Ureter (tissue), 1 donor: ENCODE measurements at regions not wholly inside any gene's neighbourhood (a gene's known extent, or its start where the extent isn't known, plus 50 kb on each side); places are given as distances from the start of the nearest gene placed in this dataset.

ENCODE experiments used
- DNase-seq: peaks from one replicate; pipeline ENCODE4 v3.0.0-alpha.2; 2020; ENCODE audit warnings: low spot score
- donor health status: DM: yes; HTN: yes; CAD: no.

DNA sequence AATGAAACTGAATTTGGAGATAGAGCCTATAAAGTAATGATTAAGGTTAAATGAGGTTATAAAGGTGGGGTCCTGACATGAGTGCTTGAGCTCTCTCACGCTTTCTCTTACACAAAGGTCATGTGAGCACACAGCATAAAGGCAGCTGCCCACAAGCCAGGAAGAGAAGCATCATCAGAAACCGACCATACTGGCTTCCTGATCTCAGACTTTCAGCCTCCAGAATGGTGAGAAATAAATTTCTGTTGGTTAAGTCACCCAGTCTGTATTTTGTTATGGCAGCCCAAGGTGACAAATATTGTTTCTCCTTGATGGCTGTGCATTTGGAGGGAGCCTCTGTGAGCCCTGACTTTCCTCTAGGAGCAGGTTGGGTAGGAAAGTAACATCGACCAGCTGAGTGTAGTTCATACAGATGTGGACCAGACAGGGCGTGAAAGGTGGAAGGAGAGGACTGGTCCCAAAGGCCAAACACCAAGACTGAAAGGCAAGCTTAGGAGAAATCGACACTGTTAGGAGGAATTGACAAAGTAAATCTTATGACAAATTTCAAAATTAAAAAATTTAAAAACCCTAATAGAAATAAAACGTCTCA, 97.6 kb upstream of the SLC38A2 start:
- no peak for DNase-seq

DNA sequence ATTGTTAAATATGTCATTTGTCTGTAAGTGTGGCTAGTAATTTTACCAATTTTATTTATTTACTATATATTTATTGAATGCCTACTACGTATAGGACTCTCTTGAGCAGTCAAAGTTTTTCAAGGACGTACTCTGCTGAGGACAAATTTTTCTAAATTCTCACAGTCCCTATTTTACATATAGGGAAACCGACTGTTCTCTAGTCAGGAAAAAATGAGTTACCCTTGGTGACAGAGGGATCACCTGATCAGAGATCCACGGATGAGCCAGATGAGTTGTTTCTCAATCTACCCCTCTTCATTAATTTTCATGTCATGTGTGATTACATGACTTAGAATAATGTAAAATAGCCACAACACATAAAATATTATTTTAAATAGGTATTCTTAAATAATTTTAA, 96.2 kb upstream of the SLC38A2 start:
- no peak for DNase-seq

DNA sequence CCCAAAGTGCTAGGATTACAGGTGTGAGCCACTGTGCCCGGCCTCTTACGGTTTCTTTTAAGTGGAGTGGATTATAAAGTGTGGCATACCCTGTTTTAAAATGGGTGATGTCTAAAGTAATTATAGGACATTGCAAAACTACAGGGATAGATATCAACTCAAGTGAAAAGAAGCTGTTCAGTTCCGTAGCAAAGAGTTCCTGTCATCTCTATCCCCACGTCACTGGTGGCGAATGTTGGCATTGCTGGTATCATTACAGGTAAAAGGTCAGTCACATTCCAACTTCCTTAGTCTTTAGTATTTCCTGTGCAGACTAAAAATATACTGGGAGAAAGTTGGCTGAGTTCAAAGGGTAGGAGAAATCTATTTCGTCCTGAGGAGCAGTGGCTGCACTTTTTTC, 95.6 kb upstream of the SLC38A2 start:
- no peak for DNase-seq

DNA sequence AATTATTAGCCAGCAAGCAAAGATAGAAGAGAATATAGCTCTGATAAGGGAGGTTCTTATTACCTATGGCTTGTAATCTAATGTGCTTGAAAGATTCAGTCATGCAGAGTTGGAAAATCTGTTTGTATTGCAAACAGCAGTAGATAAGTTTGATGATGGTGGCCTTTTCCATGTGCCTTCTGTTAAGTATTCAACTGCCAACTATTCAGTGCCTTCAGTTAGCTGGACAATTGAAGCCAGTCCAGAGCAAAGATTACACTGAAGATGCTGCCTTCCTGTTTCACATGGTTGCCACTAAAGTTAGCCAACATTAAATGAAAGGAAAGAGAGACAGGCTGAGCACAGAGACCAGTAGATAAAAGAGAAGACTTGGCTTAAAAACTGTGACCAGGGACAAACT, 92.7 kb upstream of the SLC38A2 start:
- DNase-seq, result no peak

DNA sequence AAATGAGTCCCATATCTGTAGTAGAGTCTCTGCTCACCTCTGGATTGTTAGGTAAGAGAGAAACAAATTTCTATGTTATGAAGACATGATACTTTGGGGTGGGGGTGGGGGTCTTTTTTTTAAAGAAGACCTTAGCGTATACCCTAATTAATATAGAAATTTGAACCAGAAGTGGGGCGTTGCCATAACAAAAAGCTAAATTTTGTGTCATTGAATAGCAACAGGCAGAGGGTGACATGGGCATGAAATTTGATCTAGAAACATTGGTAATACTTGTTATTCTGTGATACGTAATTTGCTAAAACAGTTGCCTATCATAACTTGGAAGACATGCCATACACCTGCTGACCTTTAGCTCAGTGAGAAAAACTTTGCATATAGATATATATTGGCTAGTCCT, 92.3 kb upstream of the SLC38A2 start:
- DNase-seq, result no peak

DNA sequence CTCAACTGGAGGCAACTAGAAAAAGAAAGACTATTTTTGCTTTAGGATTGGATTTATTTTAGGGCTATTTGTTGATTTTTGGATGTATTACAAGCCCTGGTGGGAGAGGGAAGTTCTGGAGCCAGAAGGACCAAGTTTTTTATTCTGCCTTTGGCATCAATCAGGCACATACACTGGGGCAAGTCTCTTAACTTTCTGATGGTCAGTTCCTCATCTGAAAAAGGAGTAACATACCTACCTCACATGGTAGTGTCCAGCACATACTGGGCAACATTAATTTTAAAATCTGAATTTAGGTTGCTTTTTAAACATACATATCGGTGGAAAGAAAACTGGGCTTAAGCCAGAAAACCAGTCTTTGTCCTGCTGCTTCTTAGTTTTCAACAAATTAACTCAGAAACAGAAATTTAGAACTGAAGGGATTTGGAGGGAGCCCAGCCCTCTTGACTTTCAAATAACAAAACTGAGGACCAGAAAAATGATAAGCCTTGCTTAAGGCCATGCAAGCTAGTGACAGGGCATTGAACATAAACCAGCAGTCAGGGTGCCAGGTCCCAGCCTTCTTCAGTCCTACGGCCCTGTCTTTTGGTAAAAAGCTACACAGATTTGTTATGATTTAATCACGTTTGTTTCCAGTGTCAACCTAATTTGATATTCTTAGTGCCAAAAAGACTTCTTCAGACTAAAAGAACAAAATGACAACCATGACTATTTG, 90.2 kb upstream of the SLC38A2 start:
- DNase-seq, result no peak

DNA sequence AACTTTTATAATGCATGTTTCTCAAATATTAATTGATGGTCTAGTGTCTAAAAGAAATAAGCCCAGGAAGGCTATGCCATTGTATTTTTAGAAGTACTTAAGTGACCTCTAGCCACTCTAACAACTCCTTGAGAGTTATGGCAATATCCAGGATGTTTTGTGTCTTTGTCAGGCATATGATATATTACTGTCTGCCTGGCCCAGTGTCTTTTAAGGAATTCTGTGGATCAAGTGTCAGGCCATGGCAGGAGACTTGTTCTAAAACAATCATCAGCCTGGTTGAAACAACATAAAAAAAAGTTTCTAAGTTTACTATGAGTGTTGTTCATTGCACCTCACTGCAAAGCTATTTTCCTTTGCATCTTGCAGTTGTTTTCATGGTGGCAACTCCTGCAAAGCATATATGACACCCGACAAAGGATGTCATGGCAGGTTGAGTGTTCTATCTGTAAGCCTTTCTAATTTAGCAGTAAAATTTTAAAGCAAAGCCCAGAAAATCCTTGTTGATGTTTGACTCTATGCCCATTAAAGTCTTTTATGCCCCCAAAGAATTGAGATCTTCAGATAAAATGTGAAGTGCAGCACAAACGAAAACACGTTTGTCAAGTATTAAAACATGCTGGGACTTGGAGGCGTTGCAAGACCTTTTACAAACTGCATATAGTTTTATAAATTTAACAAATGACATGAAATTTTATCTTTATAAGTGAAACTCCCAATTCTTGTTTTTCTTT, 89.5 kb upstream of the SLC38A2 start:
- no peak for DNase-seq

DNA sequence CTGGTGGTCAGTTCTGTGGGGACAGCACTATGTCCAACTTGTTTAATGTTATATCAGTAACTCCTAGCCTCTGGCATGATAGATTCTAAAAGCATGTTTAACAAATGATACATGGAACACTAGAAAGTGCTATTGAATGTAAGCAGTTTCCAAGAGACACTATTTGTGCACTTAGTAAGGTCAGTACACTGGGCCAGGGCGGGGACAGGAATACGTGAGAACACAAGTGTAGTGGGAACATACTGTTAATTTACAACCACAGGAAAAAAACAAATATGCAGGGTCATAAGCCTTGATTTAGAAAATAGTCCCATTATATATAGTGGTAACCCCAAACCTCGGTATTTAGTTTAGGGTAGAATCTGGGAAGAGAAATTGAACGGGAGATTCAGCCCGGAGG, 88.9 kb upstream of the SLC38A2 start:
- no peak for DNase-seq

DNA sequence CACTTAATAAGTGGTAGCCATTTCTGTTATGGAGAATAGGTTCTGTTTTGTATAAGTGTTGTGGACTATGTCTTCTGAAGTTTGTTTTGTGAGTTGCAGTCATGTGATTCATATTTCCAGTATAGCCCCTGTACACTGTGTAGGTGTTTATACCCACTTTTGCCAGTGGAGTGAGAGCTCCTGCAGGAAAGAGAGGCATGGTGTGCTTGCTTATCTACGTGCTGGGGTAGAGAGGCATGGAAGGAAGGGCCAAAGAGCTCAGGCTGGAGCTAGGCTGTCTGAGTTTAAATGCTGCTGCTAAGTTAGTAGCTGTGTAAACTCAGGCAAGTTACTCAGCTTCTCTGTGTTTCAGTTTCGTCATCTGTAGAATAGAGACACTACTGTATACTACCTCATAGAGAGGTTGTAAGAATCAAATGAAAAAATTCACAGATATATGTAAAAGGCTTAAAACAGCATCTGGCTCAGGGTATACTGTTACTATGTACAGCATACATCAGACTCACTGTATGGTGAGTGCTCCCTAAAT, 88.2 kb upstream of the SLC38A2 start:
- DNase-seq, result no peak

DNA sequence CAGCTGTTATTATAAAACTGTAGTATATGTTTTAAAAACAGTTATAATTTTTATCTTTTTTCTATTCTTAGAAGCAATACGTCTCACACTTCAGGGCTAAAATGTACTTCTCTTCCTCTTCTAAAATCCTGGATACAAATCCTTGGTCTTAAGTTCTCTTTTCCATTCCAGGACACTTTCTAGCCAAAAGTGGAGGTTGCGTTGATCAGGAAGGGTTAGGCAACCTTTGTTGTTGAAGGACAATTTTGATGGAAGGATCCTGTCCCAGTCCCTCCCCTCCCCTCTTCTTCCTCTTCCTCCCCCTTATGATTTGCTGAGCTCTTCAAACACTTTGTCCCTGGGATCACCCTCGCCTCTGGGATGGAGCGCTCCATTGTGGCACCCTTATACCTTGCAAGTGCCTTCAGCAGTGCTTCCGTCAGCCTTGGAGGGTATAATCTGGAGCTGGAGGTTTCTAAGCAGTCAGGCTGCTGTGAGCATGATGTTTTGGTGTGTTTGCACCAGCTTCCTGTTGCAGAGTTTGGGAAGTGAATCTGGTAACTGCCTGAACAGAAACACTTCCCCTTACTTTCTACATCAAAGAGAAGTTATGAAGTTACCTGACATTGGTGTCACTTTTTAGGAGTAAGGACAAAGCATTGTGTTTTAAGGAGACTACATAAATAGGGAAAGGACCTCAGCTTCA, 87.4 kb upstream of the SLC38A2 start:
- no peak for DNase-seq

DNA sequence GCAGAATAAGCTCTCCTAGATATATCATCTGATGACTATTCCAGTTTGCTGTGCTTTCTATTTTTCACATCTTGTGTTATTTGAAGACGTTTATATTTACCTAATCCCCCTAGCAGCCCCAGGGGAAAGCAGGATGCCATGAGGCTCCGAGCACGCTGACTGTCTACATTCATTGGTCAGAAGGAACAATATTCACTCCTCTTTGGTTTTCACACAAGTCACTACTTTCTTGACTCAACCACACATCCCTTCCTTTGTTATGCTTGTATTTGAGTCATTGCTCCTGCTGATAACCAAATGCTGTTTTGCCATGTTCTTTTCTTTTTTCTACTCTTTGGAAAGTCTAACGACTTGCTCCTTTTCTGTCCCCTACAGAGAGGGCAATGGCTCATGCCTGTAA, 86.5 kb upstream of the SLC38A2 start:
- DNase-seq, result no peak

DNA sequence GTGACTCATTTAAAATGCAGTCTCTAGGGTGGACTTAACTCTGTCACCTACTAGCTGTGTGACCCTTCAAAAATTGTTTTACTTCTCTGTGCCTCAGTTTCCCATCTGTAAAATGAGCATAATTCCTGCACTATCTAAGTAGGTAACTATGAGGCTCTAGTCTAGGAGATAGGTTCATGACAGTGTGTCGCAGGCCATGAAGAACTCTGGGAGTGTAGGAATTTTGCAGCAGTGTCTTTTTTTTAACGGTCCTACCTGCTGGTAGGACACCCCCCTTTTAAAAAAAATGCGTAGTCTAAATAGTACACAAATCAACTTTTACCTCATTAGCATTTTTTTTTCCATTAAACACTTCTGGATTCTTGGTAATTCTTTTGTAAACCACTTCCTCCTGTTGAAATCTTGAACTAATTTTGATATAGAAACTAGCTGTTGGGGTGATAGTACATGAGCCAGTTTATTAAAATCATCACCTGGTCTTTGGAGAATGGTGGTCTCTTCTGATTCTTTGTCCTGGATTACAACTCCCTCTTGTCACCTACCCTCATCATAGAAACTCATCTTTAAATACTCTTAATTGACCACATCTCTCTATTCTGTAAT, 86.0 kb upstream of the SLC38A2 start:
- no peak for DNase-seq

DNA sequence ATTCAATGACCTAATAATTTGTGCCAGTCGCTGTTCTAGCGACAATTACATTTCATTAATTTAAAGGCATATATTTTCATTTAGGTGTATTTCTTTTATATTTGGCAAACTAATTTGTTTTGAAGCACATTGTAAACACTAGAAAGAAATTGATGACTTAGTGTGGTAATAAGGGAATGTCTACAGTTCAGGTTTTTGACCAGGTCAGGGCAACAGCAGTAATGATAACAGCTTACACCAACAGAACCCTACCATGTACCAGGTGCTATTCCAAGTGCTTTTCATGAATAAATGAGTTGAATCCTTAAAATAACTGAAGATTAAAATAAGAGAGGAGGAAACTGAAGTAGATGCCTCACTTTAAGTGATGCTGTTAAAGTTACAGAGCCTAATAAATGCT, 85.4 kb upstream of the SLC38A2 start:
- DNase-seq, result no peak

DNA sequence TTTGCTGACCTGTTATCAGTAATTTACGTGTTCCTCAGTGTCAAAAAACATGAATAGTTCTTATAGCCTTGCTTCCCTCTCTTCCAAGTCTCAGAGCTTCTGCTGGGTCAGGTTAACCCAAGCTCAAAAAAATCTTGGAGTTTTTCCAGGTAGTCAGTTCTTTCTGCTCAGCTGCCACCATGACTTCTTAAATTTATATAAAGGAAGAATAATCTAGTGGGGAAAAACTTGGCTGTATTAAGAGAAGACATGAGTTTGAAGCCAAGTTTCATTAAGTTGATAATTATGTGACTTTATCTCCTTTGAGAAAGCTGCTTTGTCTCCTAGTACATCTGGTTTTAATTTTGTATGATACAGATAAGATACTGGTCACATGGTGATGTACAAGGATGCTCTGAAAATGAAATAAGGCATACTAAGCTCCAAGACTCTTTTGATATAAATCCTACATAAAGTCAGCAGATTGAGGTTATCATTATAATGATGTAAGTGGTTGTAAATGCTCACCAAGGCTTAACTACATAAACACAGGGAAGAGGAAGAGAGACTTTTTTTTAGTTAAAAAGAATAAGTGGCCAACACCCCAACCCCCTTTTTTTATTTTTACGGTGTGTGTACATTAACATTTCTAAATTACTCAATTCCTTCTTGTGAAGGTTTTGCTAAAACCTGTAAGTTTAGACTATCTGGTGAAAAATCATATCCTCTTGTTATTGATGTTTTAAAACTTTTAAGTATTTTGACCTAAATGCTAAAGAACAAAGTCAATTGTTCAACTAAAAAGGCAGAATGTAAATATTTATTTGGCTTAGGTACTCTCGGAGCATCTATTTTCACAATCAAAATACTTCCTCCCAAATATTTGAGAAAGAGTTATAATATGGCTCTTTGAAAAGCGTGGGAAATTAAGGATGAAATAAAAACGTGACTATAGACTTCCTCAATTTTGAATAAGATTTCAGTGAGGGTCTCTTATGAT, 84.1 kb upstream of the SLC38A2 start:
- no peak for DNase-seq

DNA sequence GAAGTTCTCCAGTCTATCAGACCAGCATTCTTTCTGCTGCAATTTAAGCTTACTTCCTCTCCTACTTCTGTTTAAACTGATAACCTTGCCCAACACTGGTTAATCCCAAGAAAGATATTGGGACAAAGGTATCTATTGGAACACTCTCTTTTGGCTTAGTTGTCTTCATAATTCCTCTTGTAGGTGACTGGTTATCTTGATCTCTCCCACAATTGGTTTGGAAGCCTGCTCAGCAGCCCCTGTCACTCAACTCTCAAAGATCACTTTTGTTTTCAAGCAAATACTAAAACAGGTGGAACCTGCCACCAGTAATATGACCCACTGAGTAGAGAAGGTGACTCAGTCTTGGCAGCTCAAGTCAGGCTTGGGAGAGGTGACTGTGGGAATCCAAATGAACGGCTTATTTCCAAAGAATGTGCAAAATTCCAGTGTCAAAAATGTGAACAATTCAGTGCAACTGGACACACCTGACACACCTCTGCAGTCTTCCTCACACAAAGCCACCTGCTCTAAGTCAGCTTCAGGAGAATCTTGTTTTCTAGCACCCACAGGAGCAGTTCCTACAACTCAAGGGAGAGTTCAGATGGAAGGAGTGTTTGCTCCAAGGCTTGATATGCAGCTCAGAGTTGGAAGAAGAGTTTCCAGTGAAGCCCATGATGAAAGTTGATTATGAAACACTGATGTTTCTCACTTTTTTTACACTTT, 83.2 kb upstream of the SLC38A2 start:
- DNase-seq, result no peak

DNA sequence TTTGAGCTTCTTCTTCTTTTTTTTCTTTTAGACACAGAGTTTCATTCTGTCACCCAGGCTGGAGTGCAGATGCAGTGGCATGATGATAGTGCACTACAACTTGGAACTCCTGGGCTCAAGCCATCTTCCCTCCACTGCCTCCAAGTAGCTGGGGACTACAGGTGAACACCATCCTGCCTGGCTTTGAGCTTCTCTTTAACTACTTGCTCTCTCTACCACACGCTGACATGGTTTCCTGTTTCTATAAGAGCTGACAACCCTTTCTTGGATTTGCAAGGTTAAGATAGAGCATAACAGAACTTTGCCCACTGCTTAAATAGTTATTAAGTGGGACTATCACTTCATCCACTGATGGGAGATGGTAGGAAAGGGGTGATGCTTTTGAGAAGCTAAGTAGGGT, 82.4 kb upstream of the SLC38A2 start:
- DNase-seq, result no peak

DNA sequence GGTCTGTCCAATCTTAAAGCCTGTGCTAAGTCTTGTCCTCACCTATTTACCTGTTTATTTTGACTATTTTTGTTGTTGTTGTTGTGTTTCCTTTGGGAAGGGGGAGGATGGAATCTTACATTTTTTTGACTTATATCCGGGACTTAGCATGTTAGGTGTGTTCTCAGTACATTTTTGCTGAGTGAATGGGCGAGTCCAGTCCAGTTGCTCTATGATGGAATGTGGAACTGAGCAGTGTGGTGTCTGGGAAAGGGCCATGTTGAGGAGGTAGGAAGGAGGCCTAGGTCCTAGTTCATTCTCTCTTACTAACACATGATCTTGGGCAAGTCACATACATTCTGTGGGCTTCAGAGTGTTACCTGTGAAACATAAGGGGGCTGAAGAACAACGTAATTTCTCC, 80.9 kb upstream of the SLC38A2 start:
- DNase-seq, result no peak

DNA sequence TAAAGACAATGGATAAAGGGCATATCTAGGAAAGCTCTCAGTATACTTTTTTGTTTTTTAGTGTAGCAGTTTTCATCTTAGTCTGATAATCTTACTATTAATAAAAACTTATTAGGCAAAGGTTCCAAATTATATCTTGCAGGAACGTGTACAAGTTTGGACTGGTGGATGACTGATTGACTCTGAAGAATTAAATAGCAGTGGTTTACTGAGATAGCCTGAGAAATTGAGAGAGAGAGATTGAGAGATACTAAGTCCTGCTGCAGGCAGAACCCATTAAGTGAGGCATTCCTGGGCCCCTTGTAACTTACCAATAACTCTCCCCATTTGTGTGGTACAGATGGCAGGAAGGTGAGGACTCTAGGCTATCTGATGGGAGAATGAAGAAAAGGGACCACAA, 80.2 kb upstream of the SLC38A2 start:
- no peak for DNase-seq

DNA sequence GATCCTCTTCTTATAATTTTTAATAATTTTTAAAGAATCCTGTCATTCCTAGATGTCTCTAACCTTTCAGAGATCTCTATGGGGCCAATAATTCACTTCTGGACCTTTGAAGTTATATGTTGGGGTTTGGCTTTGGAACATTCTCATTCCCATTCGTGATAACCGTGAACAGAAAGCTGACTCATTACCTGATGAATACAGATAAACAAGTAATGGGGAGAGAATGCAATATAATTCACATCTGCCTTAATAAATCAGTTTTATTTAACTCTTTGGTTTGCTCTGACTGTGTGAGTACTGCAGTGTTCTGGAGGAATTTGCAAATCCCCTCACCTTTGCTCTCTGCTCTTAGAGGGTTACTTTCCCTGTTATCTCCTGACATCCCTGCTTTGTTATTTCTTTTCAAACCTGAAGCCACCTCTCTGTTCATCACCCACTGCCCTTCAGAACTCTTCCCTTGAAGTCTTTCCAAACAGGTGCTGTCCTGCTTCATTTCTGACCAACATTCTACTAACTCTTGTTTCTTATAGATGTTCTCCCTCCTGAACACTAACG, 79.6 kb upstream of the SLC38A2 start:
- no peak for DNase-seq
